HFFc6 (cell line): ENCODE measurements at regions not wholly inside any gene's neighbourhood (a gene's known extent, or its start where the extent isn't known, plus 50 kb on each side); places are given as distances from the start of the nearest gene placed in this dataset.

ENCODE experiments used
- DNase-seq: peaks from one replicate; pipeline ENCODE4 v3.0.0-alpha.2; 2018
- H3K27ac Mint-ChIP-seq: 2 replicates; pipeline ENCODE4 v1.8.0; 2020; ENCODE audit warnings: mild to moderate bottlenecking, mixed read lengths
- H3K27me3 Mint-ChIP-seq: 2 replicates; pipeline ENCODE4 v1.8.0; 2021; ENCODE audit warnings: mild to moderate bottlenecking, moderate library complexity, mixed read lengths; ENCODE audit not compliant: insufficient read depth
- H3K36me3 Mint-ChIP-seq: 2 replicates; pipeline ENCODE4 v1.8.0; 2021; ENCODE audit warnings: low read depth, mixed read lengths
- H3K4me1 Mint-ChIP-seq: 2 replicates; pipeline ENCODE4 v1.8.0; 2020; ENCODE audit warnings: low read depth, mixed read lengths
- H3K4me3 Mint-ChIP-seq: 2 replicates; pipeline ENCODE4 v1.8.0; 2020; ENCODE audit warnings: mild to moderate bottlenecking, moderate library complexity, mixed read lengths
- H3K9me3 Mint-ChIP-seq: 2 replicates; pipeline ENCODE4 v1.8.0; 2020; ENCODE audit warnings: mild to moderate bottlenecking, mixed read lengths
- CTCF ChIP-seq: fragments of 200-600 bp; sonication (generic); IDR thresholded peaks from 2 replicates; pipeline ENCODE4 v1.5.0; 2021; ENCODE audit warnings: antibody characterized with exemption, mild to moderate bottlenecking

GRCh38 chr2:117693651-117694050, 120.8 kb upstream of the DDX18 start:
- no peak for TF ChIP-seq CTCF
- DNase-seq = no peak
- Mint-ChIP-seq H3K36me3 (no peaks in the 10 kb centered on the region), H3K4me1 (no peaks in the 10 kb centered on the region), H3K27ac (no peak overlapping the region), H3K9me3 (peaks cover 6% of the 10 kb centered on the region), H3K4me3 (no peak overlapping the region), H3K27me3 (no peaks in the 10 kb centered on the region; the same call in 1 of the 2 replicates)

GRCh38 chr2:117698287-117698686, 116.2 kb upstream of the DDX18 start:
- Mint-ChIP-seq H3K36me3 (no peaks in the 10 kb centered on the region), H3K27ac (no peak overlapping the region), H3K4me3 (no peak overlapping the region), H3K27me3 (no peaks in the 10 kb centered on the region; the same call in 1 of the 2 replicates), H3K9me3 (peaks cover 6% of the 10 kb centered on the region), H3K4me1 (no peaks in the 10 kb centered on the region)
- no peak for TF ChIP-seq CTCF
- DNase-seq = no peak

GRCh38 chr2:117698819-117699218, 115.7 kb upstream of the DDX18 start:
- no peak for TF ChIP-seq CTCF
- peaks cover 6% of the 10 kb centered on the region for H3K9me3 Mint-ChIP-seq
- H3K27me3 Mint-ChIP-seq = no peaks in the 10 kb centered on the region; the same call in 1 of the 2 replicates
- H3K27ac Mint-ChIP-seq = no peak overlapping the region
- no peaks in the 10 kb centered on the region for H3K36me3 Mint-ChIP-seq
- H3K4me3 Mint-ChIP-seq = no peak overlapping the region
- H3K4me1 Mint-ChIP-seq = no peaks in the 10 kb centered on the region
- DNase-seq = no peak

GRCh38 chr2:117700471-117700870, 114.0 kb upstream of the DDX18 start:
- no peak for TF ChIP-seq CTCF
- H3K4me1 Mint-ChIP-seq = no peaks in the 10 kb centered on the region

GRCh38 chr2:117701365-117701764, 113.1 kb upstream of the DDX18 start:
- no peak for DNase-seq
- no peaks in the 10 kb centered on the region for H3K27me3 Mint-ChIP-seq
- no peak for TF ChIP-seq CTCF

More at GRCh38 chr2:117700471-117700870, 114.0 kb upstream of the DDX18 start:
- no peak overlapping the region for H3K27ac Mint-ChIP-seq
- DNase-seq = no peak
- peaks cover 12% of the 10 kb centered on the region for H3K9me3 Mint-ChIP-seq
- H3K27me3 Mint-ChIP-seq = no peaks in the 10 kb centered on the region
- H3K36me3 Mint-ChIP-seq = no peaks in the 10 kb centered on the region
- H3K4me3 Mint-ChIP-seq = no peak overlapping the region

GRCh38 chr2:117702098-117702497, 112.4 kb upstream of the DDX18 start:
- Mint-ChIP-seq H3K4me1 (no peaks in the 10 kb centered on the region), H3K9me3 (peaks cover 19% of the 10 kb centered on the region), H3K27me3 (no peaks in the 10 kb centered on the region), H3K4me3 (no peak overlapping the region), H3K36me3 (no peaks in the 10 kb centered on the region), H3K27ac (no peak overlapping the region)
- TF ChIP-seq CTCF = no peak
- DNase-seq = no peak

More at GRCh38 chr2:117701365-117701764, 113.1 kb upstream of the DDX18 start:
- H3K4me1 Mint-ChIP-seq = no peaks in the 10 kb centered on the region
- H3K4me3 Mint-ChIP-seq = no peak overlapping the region
- H3K36me3 Mint-ChIP-seq = no peaks in the 10 kb centered on the region
- H3K9me3 Mint-ChIP-seq = peaks cover 19% of the 10 kb centered on the region
- H3K27ac Mint-ChIP-seq = no peak overlapping the region
